ENCODE measurements at regions not wholly inside any gene's neighbourhood (a gene's known extent, or its start where the extent isn't known, plus 50 kb on each side); places are given as distances from the start of the nearest gene placed in this dataset.
"Not testable (repeated sequence)": the region's sequence is repeated elsewhere in the genome, so short reads cannot be mapped to it uniquely, and the experiment has no call there.

GRCh38 chr18:35770376-35771014 lies 189.0 kb downstream of the GALNT1 start:
- no peak for DNase-seq

GRCh38 chr18:35771172-35771571 lies 189.6 kb downstream of the GALNT1 start:
- no peak for DNase-seq

DNA sequence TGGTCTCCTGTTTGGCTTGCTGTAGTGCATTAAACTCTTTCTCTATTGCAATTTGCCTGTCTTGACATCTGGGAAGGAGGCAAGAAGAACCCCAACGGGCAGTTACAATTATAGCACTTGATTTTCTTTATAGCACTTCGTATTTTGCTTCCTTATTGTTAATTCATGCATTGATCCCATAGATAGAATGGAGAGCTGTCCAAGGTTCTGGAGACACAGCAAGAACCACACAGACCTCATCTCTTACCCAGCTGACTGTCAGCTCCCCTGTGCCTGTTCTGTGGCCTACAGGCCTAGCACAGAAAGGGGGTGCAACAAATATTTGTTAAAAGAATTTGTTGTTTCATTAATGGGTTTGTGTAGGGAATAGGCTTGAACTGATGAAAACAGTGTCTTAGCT lies 194.3 kb downstream of the GALNT1 start:
- DNase-seq: no peak

- no peak for DNase-seq
These were observed 194.9 kb downstream of the GALNT1 start for GRCh38 chr18:35776473-35776872.

DNA sequence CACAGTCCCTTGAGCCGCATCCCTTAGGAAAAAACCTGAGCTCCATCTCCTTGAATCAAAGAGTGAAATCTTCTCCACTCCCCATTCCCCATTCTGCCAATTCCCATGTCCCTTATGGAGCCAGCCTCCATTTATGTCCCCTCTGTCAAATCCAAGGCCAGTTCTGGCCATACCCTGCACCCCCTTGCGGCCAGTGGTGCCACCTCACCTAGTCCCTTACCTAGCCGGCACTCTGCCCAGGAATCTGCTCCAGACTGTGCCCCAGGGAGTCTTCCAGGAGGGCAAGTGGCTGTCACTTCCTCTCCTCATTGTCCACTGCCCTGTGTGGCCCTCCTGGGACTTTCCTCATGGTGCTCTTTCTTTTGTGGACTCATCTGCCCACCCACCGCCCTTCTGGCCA lies 195.4 kb upstream of the RMP24 start:
- DNase-seq: no peak

DNA sequence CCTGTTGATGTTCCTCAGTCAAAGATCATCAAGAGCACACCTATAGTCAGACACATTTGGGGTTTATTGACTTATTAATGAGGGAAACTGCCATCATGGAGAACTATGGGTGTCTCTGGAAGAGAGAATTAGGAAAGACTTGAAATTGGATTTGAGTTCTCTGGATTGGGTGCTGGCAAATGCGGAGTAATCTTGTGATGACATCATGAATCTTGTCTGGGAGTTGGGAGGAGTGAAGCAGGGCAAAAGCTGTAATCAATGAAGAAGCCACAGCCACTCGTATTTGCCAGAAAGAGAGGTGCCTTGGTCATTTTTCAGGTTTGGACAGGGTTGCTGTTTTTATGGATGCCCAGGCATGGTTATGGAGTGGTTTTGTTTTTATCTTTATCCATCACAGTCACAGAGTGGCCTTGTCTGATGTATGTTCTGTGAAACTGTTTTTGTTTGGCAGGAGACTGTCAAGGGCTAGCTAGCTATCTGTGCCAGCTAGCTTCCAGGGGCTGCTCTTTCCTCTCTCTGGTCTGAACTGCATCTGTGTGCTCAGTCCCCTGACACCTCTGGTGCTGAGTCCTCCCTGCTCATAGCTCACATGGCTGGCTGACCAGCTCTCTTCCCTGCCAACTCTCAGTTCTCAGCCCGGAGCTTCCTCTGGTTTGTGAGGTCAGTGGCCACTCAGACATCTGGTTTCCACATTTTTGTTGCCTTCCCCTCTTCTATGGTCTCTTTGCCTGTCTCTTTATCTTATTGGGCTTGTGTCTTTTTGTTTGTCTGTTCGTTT lies 193.4 kb upstream of the RMP24 start:
- DNase-seq: peak; percentile 41

DNA sequence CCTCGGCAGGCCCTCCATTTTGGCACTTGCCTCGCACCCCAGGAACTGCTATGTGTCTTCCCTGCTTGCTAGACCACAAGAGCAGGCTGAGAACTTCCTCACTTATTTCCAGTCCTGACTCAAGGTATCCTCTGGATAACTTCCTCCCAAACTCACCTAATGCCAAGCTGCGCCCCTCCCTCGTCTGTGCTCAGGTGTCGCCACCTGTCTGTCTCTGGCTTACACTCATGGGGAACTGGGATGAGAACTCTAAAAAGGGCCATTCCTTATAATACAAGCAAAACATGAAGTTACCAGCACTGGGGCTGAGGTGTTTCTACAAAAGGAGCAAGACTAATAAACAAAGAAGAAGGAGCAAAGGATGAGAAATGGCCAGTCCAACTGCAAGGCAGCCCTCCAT lies 191.5 kb upstream of the RMP24 start:
- DNase-seq: no peak

GRCh38 chr18:35782926-35783325 lies 189.6 kb upstream of the RMP24 start:
- DNase-seq: no peak

DNA sequence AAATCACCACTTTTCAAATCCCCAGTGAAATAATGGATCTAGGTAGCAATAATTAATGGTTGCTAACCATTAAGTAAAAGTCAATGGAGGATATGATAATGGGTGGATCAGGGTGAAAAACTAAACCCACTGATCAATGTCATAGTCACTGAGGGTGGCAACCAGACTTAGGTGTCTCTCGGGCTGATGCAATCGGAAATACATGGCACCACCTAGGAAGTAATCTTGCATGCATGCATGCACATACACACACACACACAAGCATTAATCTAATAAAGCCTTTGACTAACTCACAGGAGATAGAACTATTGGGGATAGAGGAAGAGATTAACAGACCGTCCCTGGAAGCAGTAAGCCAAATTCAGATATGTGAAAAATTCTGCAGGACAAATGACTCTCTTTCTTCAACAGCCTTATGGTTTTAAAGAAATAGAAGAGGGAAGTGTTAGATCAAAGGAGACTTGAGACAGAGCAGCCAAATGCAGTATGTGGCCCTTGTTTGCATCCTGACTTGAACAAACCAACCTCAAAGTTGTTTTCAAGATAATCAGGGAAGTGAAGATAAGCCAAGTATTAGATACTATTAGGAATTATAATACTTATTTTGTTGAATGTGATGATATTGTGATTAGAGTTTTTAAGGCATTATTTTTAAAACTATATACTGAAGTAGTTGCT lies 186.0 kb upstream of the RMP24 start:
- DNase-seq: no peak

- no peak for DNase-seq
These were observed 182.9 kb upstream of the RMP24 start for GRCh38 chr18:35789543-35789942.

DNA sequence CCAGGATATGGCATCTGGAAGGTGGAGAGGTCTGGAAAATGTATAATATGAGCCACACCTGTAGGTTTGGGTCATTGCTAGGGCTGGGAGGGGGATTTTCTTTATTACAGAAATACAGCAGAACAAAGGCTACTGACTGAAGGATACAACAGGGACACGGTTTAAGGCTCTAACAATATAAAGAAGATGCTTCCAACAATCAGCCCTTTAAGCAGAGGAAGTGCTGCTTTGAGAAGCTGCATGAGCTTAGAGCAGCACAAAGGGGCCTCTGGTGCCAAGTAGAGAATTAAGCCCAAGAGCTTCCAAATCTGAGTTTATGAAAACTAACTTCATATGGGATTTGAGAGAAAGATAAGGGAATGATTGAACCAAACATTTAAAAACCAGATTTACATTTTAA lies 174.5 kb upstream of the RMP24 start:
- no peak for DNase-seq

DNA sequence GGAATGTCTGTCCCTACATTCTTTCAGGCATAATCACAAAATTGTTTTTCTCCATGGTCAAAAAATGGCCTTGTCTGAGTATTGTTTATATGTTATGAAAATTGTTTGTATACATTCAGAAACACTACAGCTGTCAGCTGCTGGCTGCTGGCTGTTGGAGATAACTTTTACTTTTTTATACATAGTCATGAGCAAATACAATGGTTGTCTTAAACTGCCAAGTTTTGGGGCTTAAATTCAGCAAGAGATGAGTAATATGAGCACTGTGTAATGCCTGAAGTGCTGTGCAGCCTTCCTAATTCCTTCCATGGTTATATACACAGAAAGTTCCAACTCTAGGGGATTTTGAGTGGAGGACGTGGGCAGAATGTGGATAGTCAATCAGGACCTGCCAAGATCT lies 168.9 kb upstream of the RMP24 start:
- DNase-seq: no peak

- DNase-seq: no peak
These were observed 168.1 kb upstream of the RMP24 start for GRCh38 chr18:35804377-35804776.

GRCh38 chr18:35807811-35808335 lies 164.6 kb upstream of the RMP24 start:
- no peak for DNase-seq

DNA sequence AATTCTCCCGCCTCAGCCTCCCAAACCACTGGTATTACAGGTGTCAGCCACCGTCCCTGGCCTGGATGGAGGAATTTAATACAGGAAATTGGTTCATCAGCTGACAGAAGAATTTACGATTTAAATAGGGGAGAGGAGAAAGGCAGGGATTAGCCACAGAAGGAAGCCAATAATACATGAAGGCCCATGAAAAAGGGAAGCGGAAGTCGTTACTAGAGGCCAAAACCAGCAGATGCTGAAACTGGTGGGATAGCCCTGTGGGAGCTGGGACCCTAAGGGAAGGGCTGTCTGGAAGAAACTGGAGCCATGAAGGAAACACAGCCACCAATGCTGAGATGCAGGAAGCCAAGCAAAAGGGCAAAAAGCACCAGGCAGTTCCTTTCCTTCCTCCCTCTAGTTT lies 163.7 kb upstream of the RMP24 start:
- DNase-seq: no peak

GRCh38 chr18:35810520-35810919 lies 162.0 kb upstream of the RMP24 start:
- DNase-seq: no peak

- no peak for DNase-seq
These were observed 160.6 kb upstream of the RMP24 start for GRCh38 chr18:35811896-35812295.

GRCh38 chr18:35815011-35815410 lies 157.5 kb upstream of the RMP24 start:
- not testable (repeated sequence) for DNase-seq

DNA sequence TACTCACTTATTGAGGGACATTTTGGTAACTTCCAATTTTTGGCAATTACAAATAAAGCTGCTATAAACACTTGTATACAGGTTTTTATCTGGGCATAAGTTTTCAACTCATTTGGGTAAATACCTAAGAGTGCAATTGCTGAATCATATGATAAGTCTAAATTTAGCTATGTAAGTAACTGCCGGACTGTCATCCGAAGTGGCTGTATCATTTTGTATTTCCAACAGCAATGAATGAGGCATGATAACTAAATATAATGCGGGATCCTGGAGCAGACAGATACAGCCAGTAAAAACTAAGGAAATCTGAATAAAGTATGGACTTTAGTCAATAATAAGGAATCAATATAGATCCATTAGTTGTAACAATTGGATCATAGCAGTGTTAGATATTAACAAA lies 156.5 kb upstream of the RMP24 start:
- DNase-seq: no peak

DNA sequence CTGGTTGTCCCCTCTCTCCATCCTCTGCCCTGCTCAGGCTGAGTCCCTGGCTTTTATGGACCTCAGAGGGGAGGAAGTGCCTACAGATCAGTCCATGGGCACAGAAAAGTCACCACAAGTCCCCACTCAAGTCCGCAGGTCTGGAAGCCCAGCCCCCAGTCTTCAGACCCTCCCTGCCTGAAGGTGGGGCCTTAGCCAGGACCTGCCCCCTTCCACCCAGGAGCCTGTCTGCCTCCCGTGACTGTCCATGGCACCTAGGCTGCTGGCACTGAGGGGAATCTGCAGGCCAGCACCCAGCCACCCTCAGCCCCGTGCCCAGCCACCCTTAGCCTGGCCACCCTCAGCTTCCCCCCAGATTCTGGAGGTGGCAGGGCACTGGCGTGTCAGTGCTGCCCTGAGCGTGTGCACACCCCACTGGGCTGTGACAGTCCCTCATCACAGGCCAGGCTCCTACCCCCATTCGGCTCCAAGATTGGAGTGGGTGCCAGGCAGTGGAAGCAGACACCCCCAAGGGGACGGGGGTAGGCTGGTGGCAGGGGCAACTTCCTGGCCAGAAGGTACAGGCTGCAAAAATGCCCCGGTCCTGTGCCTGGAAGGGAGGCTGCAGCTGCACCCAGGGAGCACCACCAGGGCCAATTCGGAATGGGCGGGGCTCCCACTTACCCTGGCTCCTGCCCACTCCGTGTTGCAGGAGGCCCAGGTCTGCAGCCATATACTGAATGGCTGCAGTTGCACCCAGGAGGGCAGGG lies 154.7 kb upstream of the RMP24 start:
- DNase-seq: no peak

DNA sequence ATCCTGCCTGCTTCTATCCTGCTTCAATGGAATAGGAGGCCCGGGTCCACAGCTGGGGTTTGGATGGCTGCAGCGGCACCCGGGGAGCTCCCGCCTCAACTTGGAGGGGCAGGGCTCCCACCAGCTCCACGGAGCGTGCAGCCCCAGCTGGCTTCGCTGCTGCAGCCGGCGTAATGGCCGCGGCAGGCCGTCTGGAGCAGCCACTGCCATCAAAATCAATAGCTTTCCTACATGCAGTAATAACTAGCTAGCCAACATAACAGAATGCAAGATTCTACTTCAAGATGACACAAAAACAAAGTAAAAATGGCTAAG lies 154.2 kb upstream of the RMP24 start:
- DNase-seq: no peak

- no peak for DNase-seq
These were observed 150.1 kb upstream of the RMP24 start for GRCh38 chr18:35822413-35822812.

DNA sequence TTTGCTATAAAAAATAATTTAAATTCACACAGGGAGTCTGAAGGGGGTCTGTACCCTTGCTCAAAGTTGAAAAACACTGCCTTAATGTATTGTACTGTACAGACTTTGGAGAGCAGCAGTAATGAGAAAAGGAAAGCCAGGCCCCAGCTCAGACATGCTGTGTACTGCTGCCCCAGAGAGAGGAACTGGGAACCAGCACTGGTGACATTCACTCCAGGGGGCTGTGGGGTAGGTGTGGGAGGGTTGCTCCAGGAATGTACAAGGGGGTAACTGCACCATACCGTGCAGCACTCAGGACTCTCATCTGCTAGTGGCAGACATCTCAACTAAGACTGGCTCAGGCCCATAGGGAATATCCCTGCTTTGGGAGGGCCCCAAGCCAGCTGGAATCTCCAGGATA lies 146.0 kb upstream of the RMP24 start:
- DNase-seq: no peak

Measured in islet precursor cell (in vitro differentiated cells).